Gastrocnemius medialis (tissue), 4 donors: ENCODE measurements at regions not wholly inside any gene's neighbourhood (a gene's known extent, or its start where the extent isn't known, plus 50 kb on each side); places are given as distances from the start of the nearest gene placed in this dataset.
A peak's percentile ranks its signal among the peaks of the same experiment; 100 is the strongest.

Experiments
- ATAC-seq, 2 donors: fragments of 150-250 bp; one replicate each; pipeline ENCODE4 v1.9.1; 2016
- DNase-seq, 2 donors: peaks; one replicate each; pipeline ENCODE4 v3.0.0-alpha.2; 2019
- H3K27ac ChIP-seq, 4 donors: fragments of 200-600 bp; sonication (generic); 1 replicate in 1 of 4; 2 replicates in 3 of 4; pipeline ENCODE4 v1.5.1; 2016 to 2018; ENCODE audit warnings: mild to moderate bottlenecking in 2 of 4, moderate library complexity in 1 of 4
- H3K27me3 ChIP-seq, 3 donors: fragments of 200-600 bp; sonication (generic) in 2 of 3; 1 replicate in 1 of 3; 2 replicates in 2 of 3; pipeline versions ENCODE4 v1.5.1 to v1.6.0; 2016 to 2019; ENCODE audit warnings: mild to moderate bottlenecking in 1 of 3, moderate library complexity in 1 of 3
- H3K36me3 ChIP-seq, 2 donors: fragments of 200-600 bp; sonication (generic) in 1 of 2; one replicate each; pipeline ENCODE4 v1.5.1; 2017 to 2018
- H3K4me1 ChIP-seq, 2 donors: fragments of 200-600 bp; sonication (generic) in 1 of 2; one replicate each; pipeline ENCODE4 v1.5.1; 2016 to 2017; ENCODE audit warnings: mild to moderate bottlenecking in 2 of 2
- H3K4me3 ChIP-seq, 4 donors: fragments of 200-600 bp; sonication (generic) in 3 of 4; 1 replicate in 1 of 4; 2 replicates in 3 of 4; pipeline ENCODE4 v1.5.1; 2016 to 2019; ENCODE audit warnings: mild to moderate bottlenecking in 2 of 4
- H3K9me3 ChIP-seq, 3 donors: fragments of 200-600 bp; sonication (generic) in 2 of 3; 1 replicate in 1 of 3; 2 replicates in 2 of 3; pipeline ENCODE4 v1.5.1; 2016 to 2019
- POLR2A ChIP-seq, 2 donors: fragments of 450-650 bp; IDR thresholded peaks; one replicate each; pipeline ENCODE4 v1.6.1; 2017; ENCODE audit warnings: antibody characterized with exemption in 2 of 2, mild to moderate bottlenecking in 2 of 2, moderate library complexity in 2 of 2
- in situ Hi-C, 4 donors: fragments of 200-750 bp; cut with MboI; loops; one replicate each; pipeline versions ENCODE4 v1.15.0 to v1.8.0; 2017; ENCODE audit warnings: low sequenced_read_pairs in 4 of 4
- intact Hi-C: fragments of 100-400 bp; cut with DNase I; formaldehyde crosslinking; loops from one replicate; pipeline ENCODE4 v1.15.1; 2023; ENCODE audit warnings: low total_unique reads
- TF ChIP-seq, protein P1 (sequence below), 5 experiments: fragments of 450-650 bp in 3 of 5; fragments of 200-600 bp in 2 of 5; sonication (generic) in 2 of 5; IDR thresholded peaks in 4 of 5; conservative IDR thresholded peaks in 1 of 5; 1 replicate in 4 of 5; 2 replicates in 1 of 5; pipeline ENCODE4 v1.5.1; 2016 to 2019; ENCODE audit warnings: antibody characterized with exemption in 5 of 5, mild to moderate bottlenecking in 3 of 5, moderate library complexity in 3 of 5

DNA sequence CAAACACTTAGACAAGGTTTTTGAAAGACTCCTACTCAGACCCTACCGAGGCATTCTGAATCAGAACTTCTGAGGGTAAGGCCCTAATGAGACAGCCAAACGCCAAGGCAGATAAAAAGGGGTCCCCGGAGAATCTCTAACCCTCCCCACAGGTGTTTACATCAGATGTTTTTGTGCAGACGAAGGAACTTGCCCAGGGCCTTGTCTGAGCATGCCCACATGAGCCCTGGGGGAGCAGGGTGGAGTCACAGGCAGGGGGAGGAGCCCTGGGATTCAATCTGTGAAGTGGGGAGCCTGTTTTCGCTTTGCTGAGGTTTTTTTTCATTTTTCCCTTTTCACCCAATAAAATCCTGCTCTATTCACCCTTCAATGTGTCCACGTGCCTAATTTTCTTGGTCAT is 61.6 kb upstream of the MED4 start:
- Histone ChIP-seq H3K27me3 (no peaks in the 10 kb centered on the region), H3K27ac (peak overlapping the region in 2 of 4 donors; percentile 40 to 43), H3K9me3 (no peaks in the 10 kb centered on the region), H3K4me3 (no peak overlapping the region), H3K4me1 (peaks cover 3 to 5% of the 10 kb centered on the region in 2 donors), H3K36me3 (no peaks in the 10 kb centered on the region)
- TF ChIP-seq POLR2A (IDR thresholded peaks at IDR 0.05): no peak
- TF ChIP-seq, protein P1, sequence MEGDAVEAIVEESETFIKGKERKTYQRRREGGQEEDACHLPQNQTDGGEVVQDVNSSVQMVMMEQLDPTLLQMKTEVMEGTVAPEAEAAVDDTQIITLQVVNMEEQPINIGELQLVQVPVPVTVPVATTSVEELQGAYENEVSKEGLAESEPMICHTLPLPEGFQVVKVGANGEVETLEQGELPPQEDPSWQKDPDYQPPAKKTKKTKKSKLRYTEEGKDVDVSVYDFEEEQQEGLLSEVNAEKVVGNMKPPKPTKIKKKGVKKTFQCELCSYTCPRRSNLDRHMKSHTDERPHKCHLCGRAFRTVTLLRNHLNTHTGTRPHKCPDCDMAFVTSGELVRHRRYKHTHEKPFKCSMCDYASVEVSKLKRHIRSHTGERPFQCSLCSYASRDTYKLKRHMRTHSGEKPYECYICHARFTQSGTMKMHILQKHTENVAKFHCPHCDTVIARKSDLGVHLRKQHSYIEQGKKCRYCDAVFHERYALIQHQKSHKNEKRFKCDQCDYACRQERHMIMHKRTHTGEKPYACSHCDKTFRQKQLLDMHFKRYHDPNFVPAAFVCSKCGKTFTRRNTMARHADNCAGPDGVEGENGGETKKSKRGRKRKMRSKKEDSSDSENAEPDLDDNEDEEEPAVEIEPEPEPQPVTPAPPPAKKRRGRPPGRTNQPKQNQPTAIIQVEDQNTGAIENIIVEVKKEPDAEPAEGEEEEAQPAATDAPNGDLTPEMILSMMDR (IDR thresholded peaks at IDR 0.05 in 4 of 5, conservative IDR thresholded peaks at IDR 0.05 in 1 of 5): no peak
- DNase-seq (peak in 1 of 2 donors; percentile 20), ATAC-seq (no peak)
- intact Hi-C loops (loop anchor here (1.0 kb wide), 1 partner anchor 66 kb away; no protein-coding TSS in a partner anchor), in situ Hi-C loops (no loop called here)

DNA sequence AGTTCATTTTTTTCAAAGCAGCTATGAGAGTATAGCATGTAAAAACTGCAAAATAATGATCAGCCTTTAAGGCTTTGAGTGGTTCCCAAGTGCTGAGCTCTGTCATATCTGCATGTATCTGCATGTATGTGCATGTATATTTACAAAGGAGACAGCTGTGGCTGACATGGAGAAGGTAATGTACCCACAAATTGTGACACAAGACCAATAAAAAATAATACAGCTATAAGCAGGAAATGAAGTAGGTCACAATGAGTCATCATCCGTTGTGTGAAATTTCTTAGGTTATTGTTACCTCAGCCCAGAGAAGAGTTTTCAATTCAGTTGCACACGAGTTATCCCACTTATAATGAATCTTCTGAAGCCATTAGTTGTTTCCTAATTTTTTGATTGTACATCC is 60.9 kb upstream of the MED4 start:
- Histone ChIP-seq H3K4me1 (no peaks in the 10 kb centered on the region), H3K4me3 (no peak overlapping the region), H3K27ac (peak overlapping the region in 3 of 4 donors; percentile 13 to 43 (median 37)), H3K36me3 (no peaks in the 10 kb centered on the region), H3K9me3 (no peaks in the 10 kb centered on the region), H3K27me3 (no peaks in the 10 kb centered on the region)
- intact Hi-C loops (loop anchor here (1.0 kb wide), 1 partner anchor 66 kb away; no protein-coding TSS in a partner anchor), in situ Hi-C loops (no loop called here)
- TF ChIP-seq, protein P1 (IDR thresholded peaks at IDR 0.05 in 4 of 5, conservative IDR thresholded peaks at IDR 0.05 in 1 of 5): no peak
- TF ChIP-seq POLR2A (IDR thresholded peaks at IDR 0.05): no peak
- DNase-seq (no peak), ATAC-seq (peak; percentile 58 to 71)

DNA sequence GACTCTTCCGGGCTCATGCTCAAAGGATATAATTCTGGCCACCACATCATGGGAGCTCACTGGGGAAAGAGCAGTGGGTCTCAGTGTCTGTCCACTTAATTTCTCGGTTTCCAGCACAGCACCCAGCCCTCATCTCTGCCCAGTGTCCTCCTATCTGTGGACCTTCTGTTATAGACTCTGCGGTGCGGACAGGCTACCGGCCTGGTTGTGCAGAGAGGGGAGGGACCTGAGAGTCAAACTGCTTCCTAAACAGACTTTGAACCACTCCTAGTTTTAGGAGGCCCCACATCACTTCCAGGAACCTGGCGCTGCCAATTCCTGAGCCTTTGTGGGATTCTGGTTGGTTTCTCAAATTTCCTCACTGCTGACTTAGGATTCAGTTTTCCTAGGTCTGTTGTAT is 59.8 kb upstream of the MED4 start:
- intact Hi-C loops: no loop called here
- ATAC-seq: no peak
- TF ChIP-seq POLR2A (IDR thresholded peaks at IDR 0.05): no peak
- TF ChIP-seq, protein P1 (IDR thresholded peaks at IDR 0.05 in 4 of 5, conservative IDR thresholded peaks at IDR 0.05 in 1 of 5): no peak
- Histone ChIP-seq H3K27ac (no peak overlapping the region), H3K4me3 (no peak overlapping the region), H3K9me3 (no peaks in the 10 kb centered on the region), H3K36me3 (no peaks in the 10 kb centered on the region), H3K4me1 (no peaks in the 10 kb centered on the region), H3K27me3 (no peaks in the 10 kb centered on the region)
- DNase-seq: no peak
- in situ Hi-C loops: no loop called here

DNA sequence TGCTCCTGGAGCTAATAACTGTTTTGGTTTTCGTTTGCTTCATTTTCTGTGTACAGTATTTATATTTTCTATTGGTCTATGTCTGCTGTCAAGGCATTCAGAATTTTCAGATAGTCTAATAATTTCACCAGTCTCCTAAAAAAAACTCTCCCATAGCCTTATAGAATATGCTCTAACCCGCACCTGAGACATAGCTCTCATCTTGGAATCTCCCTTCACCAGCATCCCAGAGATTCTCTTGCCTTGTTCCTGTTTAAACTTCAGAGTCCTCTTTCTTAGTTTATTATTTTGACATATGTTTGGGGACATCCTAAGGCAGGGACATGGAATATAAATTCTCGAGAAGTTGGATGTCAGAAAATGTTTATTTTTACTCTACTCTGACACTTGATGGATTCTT is 58.3 kb upstream of the MED4 start:
- Histone ChIP-seq H3K36me3 (no peaks in the 10 kb centered on the region), H3K9me3 (no peaks in the 10 kb centered on the region), H3K4me1 (no peaks in the 10 kb centered on the region), H3K27me3 (no peaks in the 10 kb centered on the region), H3K4me3 (no peak overlapping the region), H3K27ac (no peak overlapping the region)
- ATAC-seq: no peak
- in situ Hi-C loops: no loop called here
- intact Hi-C loops: no loop called here
- no peak for DNase-seq
- no peak for TF ChIP-seq POLR2A (IDR thresholded peaks at IDR 0.05)
- TF ChIP-seq, protein P1 (IDR thresholded peaks at IDR 0.05 in 4 of 5, conservative IDR thresholded peaks at IDR 0.05 in 1 of 5): no peak
